ENCODE measurements at regions not wholly inside any gene's neighbourhood (a gene's known extent, or its start where the extent isn't known, plus 50 kb on each side); places are given as distances from the start of the nearest gene placed in this dataset.

- Histone ChIP-seq H3K27me3 (ENCODE audit: control insufficient read depth in 2 of 2, insufficient read depth in 2 of 2, low read length in 2 of 2) (no peaks in the 10 kb centered on the region), H3K36me3 (ENCODE audit: control insufficient read depth in 2 of 2, extremely low read depth in 1 of 2, insufficient read depth in 2 of 2, low read length in 2 of 2) (no peaks in the 10 kb centered on the region), H3K9me1 (replicated peaks; ENCODE audit: control insufficient read depth, extremely low read depth, insufficient read depth, low read length) (no peaks in the 10 kb centered on the region), H3K9me3 (replicated peaks; ENCODE audit: control insufficient read depth, insufficient read depth, low read length) (no peaks in the 10 kb centered on the region), H3K79me2 (ENCODE audit: control insufficient read depth, insufficient read depth, low read length) (no peaks in the 10 kb centered on the region), H2AFZ (ENCODE audit: low read depth, low read length) (no peak overlapping the region), H3K9ac (replicated peaks; ENCODE audit: extremely low read depth, insufficient read depth, low read length) (no peak overlapping the region), H3K4me1 (ENCODE audit: control insufficient read depth, extremely low read depth, insufficient read depth, low read length) (no peaks in the 10 kb centered on the region), H4K20me1 (replicated peaks; ENCODE audit: control insufficient read depth, extremely low read depth, insufficient read depth, low read length) (no peaks in the 10 kb centered on the region), H3K4me2 (ENCODE audit: insufficient read depth, low read length) (no peak overlapping the region), H3K27ac (ENCODE audit: insufficient read depth, low read depth, low read length) (no peak overlapping the region), H3K4me3 (replicated peaks in 1 of 3; ENCODE audit: insufficient read depth in 1 of 3, low read depth in 1 of 3, low read length in 3 of 3) (no peak overlapping the region)
- POLR2A ChIA-PET = no interaction called here
- no TSS peak for BruUV-seq (replicated peaks)
- no peak for TF ChIP-seq FOS (IDR thresholded peaks at IDR 0.05; ENCODE audit: borderline replicate concordance, insufficient read depth, low read length)
- TF ChIP-seq EZH2 (IDR thresholded peaks at IDR 0.05; ENCODE audit: borderline replicate concordance, low read depth, low read length, severe bottlenecking) = no peak
- TF ChIP-seq POLR2AphosphoS5 (IDR thresholded peaks at IDR 0.05; ENCODE audit: insufficient read depth, low read depth, low read length) = no peak
- TF ChIP-seq JUN (IDR thresholded peaks at IDR 0.05; ENCODE audit: borderline replicate concordance, insufficient read depth, insufficient read length, low read depth) = no peak
- no peak for TF ChIP-seq POLR2A (IDR thresholded peaks at IDR 0.05; ENCODE audit: low read depth, low read length)
- no peak for TF ChIP-seq CTCF (IDR thresholded peaks at IDR 0.05; ENCODE audit: extremely low read depth in 1 of 2, insufficient read depth in 1 of 2, low read depth in 1 of 2, low read length in 2 of 2)
- TF ChIP-seq MYC (IDR thresholded peaks at IDR 0.05; ENCODE audit: low read depth, low read length) = no peak
- dilution Hi-C loops (cut with MboI; ENCODE audit: extremely low pct_ligation_motif_present, low sequenced_read_pairs) = no loop called here
- FAIRE-seq = no peak
- intact Hi-C loops (cut with micrococcal nuclease) = no loop called here
- CTCF ChIA-PET = no interaction called here
- no peak for DNase-seq (ENCODE audit: low read depth, low spot score)
Observed at GRCh38 chr21:27805696-27806095, 838.8 kb upstream of the ADAMTS5 start.

- Histone ChIP-seq H3K4me1 (ENCODE audit: control insufficient read depth, extremely low read depth, insufficient read depth, low read length) (no peaks in the 10 kb centered on the region), H3K36me3 (ENCODE audit: control insufficient read depth in 2 of 2, extremely low read depth in 1 of 2, insufficient read depth in 2 of 2, low read length in 2 of 2) (no peaks in the 10 kb centered on the region), H3K9me3 (replicated peaks; ENCODE audit: control insufficient read depth, insufficient read depth, low read length) (no peaks in the 10 kb centered on the region), H4K20me1 (replicated peaks; ENCODE audit: control insufficient read depth, extremely low read depth, insufficient read depth, low read length) (no peaks in the 10 kb centered on the region), H3K27ac (ENCODE audit: insufficient read depth, low read depth, low read length) (no peak overlapping the region), H3K4me2 (ENCODE audit: insufficient read depth, low read length) (no peak overlapping the region), H3K9me1 (replicated peaks; ENCODE audit: control insufficient read depth, extremely low read depth, insufficient read depth, low read length) (no peaks in the 10 kb centered on the region), H3K4me3 (replicated peaks in 1 of 3; ENCODE audit: insufficient read depth in 1 of 3, low read depth in 1 of 3, low read length in 3 of 3) (no peak overlapping the region), H3K79me2 (ENCODE audit: control insufficient read depth, insufficient read depth, low read length) (no peaks in the 10 kb centered on the region), H2AFZ (ENCODE audit: low read depth, low read length) (no peak overlapping the region), H3K9ac (replicated peaks; ENCODE audit: extremely low read depth, insufficient read depth, low read length) (no peak overlapping the region), H3K27me3 (ENCODE audit: control insufficient read depth in 2 of 2, insufficient read depth in 2 of 2, low read length in 2 of 2) (no peaks in the 10 kb centered on the region)
- TF ChIP-seq FOS (IDR thresholded peaks at IDR 0.05; ENCODE audit: borderline replicate concordance, insufficient read depth, low read length) = no peak
- TF ChIP-seq POLR2A (IDR thresholded peaks at IDR 0.05; ENCODE audit: low read depth, low read length) = no peak
- no peak for TF ChIP-seq JUN (IDR thresholded peaks at IDR 0.05; ENCODE audit: borderline replicate concordance, insufficient read depth, insufficient read length, low read depth)
- TF ChIP-seq MAX (IDR thresholded peaks at IDR 0.05; ENCODE audit: insufficient read depth, insufficient read length) = no peak
- no peak for TF ChIP-seq EZH2 (IDR thresholded peaks at IDR 0.05; ENCODE audit: borderline replicate concordance, low read depth, low read length, severe bottlenecking)
- no peak for TF ChIP-seq MYC (IDR thresholded peaks at IDR 0.05; ENCODE audit: low read depth, low read length)
- no peak for TF ChIP-seq POLR2AphosphoS5 (IDR thresholded peaks at IDR 0.05; ENCODE audit: insufficient read depth, low read depth, low read length)
- no peak for TF ChIP-seq CTCF (IDR thresholded peaks at IDR 0.05; ENCODE audit: extremely low read depth in 1 of 2, insufficient read depth in 1 of 2, low read depth in 1 of 2, low read length in 2 of 2)
- TF ChIP-seq GATA2 (IDR thresholded peaks at IDR 0.05; ENCODE audit: insufficient read depth, insufficient read length, low read depth, low read length) = no peak
- DNase-seq (ENCODE audit: low read depth, low spot score) = no peak
- FAIRE-seq = no peak
- intact Hi-C loops (cut with micrococcal nuclease) (loop anchor here (5.0 kb wide), 2 partner anchors 102 to 957 kb away; partner anchors contain the start of gene ADAMTS1), dilution Hi-C loops (cut with MboI; ENCODE audit: extremely low pct_ligation_motif_present, low sequenced_read_pairs) (no loop called here)
- no TSS peak for BruUV-seq (replicated peaks)
- ChIA-PET CTCF (interaction anchor here (1.5 kb wide), 1 partner anchor 14 kb away, joined by 7 read pairs; no protein-coding TSS in a partner anchor), POLR2A (no interaction called here)
Observed at GRCh38 chr21:27804515-27804914, 837.6 kb upstream of the ADAMTS5 start.
